ENCODE measurements at regions not wholly inside any gene's neighbourhood (a gene's known extent, or its start where the extent isn't known, plus 50 kb on each side); places are given as distances from the start of the nearest gene placed in this dataset.

DNA sequence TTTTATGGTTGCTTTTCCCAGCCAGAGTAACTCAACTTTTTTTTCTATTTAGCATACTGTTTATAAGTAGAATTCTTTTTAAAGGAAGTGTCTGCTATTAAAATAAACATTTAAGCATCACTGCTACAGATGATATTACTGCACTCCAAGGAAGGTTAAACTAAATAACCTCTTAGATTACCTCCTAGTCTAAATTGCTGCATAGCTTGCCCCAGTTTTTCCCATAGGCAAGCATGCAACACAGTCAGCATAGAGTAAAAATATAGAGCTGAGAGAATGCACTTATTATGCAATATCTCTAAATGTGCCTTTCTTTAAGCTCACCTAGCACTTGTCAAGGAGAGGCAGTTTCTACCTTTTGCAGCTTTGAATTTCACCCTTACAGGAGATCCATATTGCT lies 1392.4 kb upstream of the CELF2 start:
- DNase-seq (ENCODE audit: low read depth), result peak; percentile 70
- TF ChIP-seq, protein P1, sequence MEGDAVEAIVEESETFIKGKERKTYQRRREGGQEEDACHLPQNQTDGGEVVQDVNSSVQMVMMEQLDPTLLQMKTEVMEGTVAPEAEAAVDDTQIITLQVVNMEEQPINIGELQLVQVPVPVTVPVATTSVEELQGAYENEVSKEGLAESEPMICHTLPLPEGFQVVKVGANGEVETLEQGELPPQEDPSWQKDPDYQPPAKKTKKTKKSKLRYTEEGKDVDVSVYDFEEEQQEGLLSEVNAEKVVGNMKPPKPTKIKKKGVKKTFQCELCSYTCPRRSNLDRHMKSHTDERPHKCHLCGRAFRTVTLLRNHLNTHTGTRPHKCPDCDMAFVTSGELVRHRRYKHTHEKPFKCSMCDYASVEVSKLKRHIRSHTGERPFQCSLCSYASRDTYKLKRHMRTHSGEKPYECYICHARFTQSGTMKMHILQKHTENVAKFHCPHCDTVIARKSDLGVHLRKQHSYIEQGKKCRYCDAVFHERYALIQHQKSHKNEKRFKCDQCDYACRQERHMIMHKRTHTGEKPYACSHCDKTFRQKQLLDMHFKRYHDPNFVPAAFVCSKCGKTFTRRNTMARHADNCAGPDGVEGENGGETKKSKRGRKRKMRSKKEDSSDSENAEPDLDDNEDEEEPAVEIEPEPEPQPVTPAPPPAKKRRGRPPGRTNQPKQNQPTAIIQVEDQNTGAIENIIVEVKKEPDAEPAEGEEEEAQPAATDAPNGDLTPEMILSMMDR (IDR thresholded peaks at IDR 0.05; ENCODE audit: insufficient read depth, low read depth, low read length), result no peak

DNA sequence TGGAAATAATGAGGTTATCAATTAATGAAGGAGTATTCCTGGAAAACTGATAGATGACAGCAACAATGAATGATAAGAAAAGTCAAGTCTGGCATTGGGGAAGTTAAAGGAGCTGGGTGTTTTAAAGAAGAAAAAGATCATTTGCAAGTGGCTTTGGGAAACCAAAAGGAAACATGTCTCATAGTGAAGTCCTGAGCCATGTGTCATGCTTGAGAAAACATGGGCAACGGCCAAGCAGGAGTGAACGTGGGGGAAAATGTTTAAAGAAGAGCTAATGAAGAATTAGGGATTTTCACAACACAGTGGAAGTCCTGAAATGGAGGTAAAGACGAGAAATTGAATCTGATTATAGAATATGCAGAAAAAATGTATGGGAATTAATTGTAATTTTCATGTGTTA lies 1383.2 kb upstream of the CELF2 start:
- TF ChIP-seq, protein P1 (IDR thresholded peaks at IDR 0.05; ENCODE audit: insufficient read depth, low read depth, low read length), result no peak
- DNase-seq (ENCODE audit: low read depth), result peak; percentile 23
- H3K4me3 ChIP-seq (ENCODE audit: low read depth, low read length), result no peak overlapping the region

More for the DNA sequence above, 1392.4 kb upstream of the CELF2 start:
- no peak overlapping the region for H3K4me3 ChIP-seq (ENCODE audit: low read depth, low read length)

DNA sequence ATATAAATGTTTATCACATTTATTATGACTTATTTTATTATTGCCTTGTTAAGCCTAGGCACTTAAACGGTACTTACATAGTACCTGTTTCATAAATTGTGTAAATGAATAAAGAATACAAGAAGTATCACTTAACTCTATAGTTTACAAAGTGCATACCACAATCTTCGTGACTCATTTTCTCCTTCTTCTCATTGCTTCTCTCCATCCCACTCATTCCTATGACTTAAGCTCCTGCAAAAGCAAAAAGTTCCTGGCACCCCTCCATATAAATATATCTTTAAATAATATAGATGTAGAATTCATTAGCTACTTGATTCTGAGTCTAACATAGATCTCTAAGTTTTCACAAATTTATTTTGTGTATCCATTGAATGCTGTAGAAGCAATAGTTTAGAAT lies 1382.0 kb upstream of the CELF2 start:
- H3K4me3 ChIP-seq (ENCODE audit: low read depth, low read length), result no peak overlapping the region
- DNase-seq (ENCODE audit: low read depth), result peak; percentile 32
- TF ChIP-seq, protein P1 (IDR thresholded peaks at IDR 0.05; ENCODE audit: insufficient read depth, low read depth, low read length), result no peak

DNA sequence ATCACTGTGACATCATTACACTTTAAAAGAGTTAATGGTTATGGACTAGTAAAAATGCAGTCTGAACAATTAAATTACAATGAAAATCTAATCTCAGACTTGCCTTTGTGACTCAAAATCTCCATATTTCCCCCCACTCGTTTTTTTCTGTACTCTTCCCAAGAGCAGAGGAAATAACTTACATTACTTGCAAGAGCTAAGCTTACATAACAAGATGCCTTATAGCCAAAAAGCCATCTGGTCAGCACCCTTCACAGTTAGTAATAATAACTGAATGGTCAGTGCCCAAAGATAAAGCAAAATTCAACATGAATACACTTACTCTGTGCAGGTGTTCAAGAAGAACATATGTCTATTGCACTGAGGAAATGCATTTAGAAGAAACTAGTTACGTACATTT lies 1381.5 kb upstream of the CELF2 start:
- TF ChIP-seq, protein P1 (IDR thresholded peaks at IDR 0.05; ENCODE audit: insufficient read depth, low read depth, low read length), result no peak
- DNase-seq (ENCODE audit: low read depth), result no peak
- no peak overlapping the region for H3K4me3 ChIP-seq (ENCODE audit: low read depth, low read length)

DNA sequence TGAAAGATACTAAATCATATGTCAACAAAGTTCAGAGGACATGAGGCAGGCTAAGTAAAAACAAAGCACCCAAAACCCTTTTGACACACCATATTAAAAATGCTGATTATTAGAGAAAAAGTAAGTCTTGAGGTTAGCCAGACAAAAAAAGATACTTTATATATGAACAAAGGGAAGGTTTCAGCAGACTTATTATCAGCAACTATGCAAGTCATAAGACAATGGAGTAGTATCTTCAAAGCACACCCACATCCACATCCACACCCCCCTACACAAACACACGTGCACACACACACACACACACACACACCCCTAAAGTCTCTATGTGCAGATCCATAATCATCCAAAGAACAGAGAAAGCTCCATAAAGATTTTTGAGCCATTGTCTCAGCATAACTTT lies 1373.9 kb upstream of the CELF2 start:
- no peak for DNase-seq (ENCODE audit: low read depth)
- TF ChIP-seq, protein P1 (IDR thresholded peaks at IDR 0.05; ENCODE audit: insufficient read depth, low read depth, low read length), result no peak
- no peak overlapping the region for H3K4me3 ChIP-seq (ENCODE audit: low read depth, low read length)

DNA sequence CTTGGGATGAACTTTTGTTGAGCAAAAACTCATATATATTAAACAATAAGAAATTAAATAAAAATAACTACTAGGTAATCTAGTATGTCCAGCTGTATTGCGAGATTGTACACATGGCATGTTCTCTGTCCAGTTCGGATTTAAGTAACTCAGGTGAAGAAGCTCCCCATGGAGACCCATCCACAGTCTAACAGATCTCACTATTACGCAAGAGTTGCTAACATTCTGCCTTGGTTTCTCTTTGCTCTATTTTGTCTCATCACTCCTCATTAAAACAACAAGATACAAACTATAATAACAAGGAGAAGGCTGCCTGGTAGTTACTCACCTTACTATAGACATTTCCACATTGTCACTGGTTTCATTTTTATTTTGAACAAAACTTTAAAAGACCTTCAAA lies 1372.3 kb upstream of the CELF2 start:
- TF ChIP-seq, protein P1 (IDR thresholded peaks at IDR 0.05; ENCODE audit: insufficient read depth, low read depth, low read length), result no peak
- H3K4me3 ChIP-seq (ENCODE audit: low read depth, low read length), result no peak overlapping the region
- no peak for DNase-seq (ENCODE audit: low read depth)

DNA sequence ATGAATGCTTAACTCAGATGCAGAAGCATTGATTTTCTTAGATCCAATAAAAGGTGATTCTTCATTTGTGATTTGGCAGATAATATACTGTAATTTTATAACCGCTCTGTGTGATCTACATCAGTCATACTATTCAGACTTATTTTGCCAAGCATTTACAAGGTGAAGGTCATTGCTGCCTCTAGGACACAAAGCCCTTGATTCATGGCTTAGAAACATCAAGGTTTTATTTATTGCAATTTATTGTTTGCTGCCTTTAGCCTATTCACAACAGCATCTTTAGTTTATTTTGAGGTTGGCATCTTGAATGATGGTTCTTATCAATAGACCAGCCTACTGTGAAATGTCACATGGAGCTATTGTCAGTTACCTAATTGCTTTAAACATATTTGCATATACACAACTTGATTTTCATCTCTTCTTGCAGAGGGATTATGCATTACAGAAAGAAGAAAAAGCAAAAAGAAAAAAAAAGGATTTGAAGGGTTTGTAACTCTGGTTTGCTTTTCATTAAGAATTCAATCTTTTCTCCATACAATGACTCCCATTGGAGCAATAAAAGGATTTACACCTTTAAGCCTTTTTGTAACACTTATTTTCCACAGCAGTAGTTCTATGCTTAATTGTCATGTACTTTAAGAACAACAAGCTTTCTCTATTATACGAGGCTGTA lies 1371.6 kb upstream of the CELF2 start:
- H3K4me3 ChIP-seq (ENCODE audit: low read depth, low read length), result no peak overlapping the region
- no peak for DNase-seq (ENCODE audit: low read depth)
- TF ChIP-seq, protein P1 (IDR thresholded peaks at IDR 0.05; ENCODE audit: insufficient read depth, low read depth, low read length), result no peak
